GM21367 (cell line): ENCODE measurements at regions not wholly inside any gene's neighbourhood (a gene's known extent, or its start where the extent isn't known, plus 50 kb on each side); places are given as distances from the start of the nearest gene placed in this dataset.
"Not testable (repeated sequence)": the region's sequence is repeated elsewhere in the genome, so short reads cannot be mapped to it uniquely, and the experiment has no call there.

Source experiments
- ATAC-seq: cut with Tn5 transposase; IDR thresholded peaks from one replicate; pipeline ENCODE4 v1.9.1; 2021; ENCODE audit not compliant: unreplicated experiment

GRCh38 chr11:129695571-129696308 lies 119.9 kb upstream of the TMEM45B start:
- ATAC-seq, result peak; percentile 81

- ATAC-seq, result no peak
Observed at GRCh38 chr11:129696309-129696989, 119.2 kb upstream of the TMEM45B start.

DNA sequence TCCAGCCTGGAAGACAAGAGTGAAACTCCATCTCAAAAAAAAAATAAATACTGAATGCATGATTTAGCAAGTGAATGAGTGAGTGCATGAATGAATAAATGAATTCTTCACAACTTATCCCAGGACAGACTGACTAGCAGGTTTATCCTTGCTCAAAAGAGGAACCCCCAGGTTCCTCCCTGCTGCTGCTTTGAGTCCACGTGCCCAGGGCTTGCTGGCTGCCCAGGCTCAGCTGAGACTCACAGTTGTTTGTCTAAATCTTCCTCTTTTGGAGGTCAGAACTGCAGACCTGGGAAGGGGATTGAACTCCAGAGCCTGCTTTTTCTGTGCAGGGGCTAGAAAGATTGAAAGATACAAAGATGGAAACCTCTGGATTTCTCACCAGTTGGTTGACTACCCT lies 117.4 kb upstream of the TMEM45B start:
- no peak for ATAC-seq

DNA sequence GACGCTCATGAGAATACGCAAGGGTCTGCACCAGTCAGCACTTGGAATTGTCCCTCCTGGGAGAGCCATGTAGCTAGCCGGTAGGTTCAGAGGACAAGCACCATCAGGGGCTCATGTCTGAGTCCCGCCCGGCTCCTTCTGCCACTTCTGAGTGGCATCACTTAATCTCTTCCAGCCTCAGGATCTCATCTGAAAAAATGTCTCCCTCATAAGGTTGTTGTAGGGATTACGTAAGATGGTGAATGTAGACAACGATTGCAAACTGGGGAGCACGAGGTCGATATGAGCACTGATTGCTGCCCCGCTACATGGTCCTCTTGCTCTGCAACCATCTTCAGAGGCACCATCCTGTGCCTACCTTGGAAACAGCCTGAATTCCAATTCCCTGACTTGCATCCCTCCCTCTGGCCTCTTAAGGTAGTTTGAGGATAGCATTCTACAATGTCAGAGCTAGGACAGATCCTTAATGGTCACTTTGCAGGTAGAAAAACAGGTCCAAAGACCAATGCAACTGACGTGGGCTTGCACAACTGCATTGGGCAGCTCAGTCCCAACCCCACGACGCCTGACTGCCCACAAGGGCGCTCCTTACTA lies 115.8 kb upstream of the TMEM45B start:
- ATAC-seq, result no peak

GRCh38 chr11:129700701-129701100 lies 114.9 kb upstream of the TMEM45B start:
- no peak for ATAC-seq

GRCh38 chr11:129701706-129702105 lies 113.9 kb upstream of the TMEM45B start:
- no peak for ATAC-seq

DNA sequence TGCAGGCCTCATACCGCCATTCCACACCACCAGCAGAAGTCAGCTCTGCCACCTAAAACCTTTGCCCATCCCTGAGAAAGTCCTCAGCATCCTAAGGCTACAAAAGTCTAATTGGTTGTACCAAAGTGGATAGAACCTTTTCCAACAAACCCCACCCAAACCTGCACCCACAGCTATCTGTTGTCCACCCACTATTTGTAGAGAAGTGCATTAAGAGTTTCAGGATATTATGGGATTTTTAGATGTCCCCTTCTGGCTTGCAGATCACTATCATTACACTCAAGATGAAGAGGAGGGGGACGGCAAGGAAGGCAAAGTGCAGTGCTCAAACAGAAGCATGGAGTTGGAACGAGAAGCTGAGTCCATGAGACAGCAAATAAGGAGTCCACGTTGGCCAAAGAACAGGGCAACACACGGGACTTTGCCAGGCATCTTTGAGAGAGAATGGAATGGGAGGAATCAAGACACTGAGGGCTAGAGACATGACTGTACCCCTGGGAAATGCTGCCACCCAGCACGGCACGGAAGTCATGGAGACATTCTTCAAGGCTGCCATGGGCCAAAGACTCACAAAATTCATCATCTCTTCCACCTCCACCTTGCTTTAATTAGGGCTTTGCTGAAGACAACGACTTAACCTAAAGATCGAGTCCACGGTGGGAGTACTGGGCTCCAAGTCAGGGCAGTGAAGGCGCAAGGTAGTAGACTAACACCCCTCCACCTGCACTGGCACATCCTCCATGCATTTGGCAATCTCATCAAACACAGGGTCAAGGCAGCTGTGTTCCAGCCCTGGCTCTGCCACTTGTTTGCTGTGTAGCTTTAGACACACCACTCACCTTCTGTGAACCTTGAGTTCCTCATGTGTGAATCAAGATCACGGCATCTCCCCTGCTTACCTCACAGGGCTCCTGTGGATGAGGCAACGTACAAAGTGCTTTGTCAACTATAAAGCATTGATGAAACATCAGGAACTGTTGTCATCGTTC lies 112.9 kb upstream of the TMEM45B start:
- ATAC-seq, result no peak

- ATAC-seq, result no peak
Observed at GRCh38 chr11:129703846-129704245, 111.8 kb upstream of the TMEM45B start.

DNA sequence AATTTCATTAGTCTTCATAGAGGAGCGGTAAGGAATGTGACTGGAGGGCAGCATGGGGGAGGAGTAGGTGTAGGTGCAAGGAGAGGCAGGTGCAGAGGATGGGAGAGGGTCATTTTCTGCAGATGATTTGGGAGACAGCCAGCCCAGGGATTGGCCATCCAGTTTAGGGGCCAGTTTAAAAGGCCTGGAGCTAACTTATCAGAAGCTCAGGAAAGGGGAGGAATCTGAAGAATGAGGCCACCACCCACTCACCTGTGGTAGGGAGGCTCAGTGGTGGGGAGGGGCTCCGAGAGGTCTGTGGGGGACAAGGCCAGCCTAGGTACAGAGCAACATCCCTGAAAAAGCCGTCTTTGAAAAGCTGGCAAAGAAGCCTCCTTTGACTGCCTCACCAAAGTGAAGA lies 110.8 kb upstream of the TMEM45B start:
- no peak for ATAC-seq

DNA sequence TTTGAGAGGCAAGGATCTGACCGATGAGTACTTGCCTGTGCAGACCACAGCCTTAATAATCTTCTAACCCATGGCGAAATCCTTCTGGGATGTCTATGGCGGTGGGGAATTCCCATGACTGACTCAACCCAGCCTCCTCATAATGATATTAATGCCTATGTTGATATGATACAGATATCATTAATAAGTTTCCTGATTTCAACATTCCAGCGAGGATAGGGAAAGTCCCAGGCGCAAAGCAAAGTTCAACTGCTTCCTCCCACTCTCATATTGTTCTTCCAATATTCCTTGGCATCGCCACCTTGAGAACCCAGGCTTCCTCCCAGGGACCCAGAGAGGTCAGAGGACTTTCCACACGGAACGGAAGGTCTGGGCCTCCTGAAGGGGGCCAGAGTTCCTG lies 110.3 kb upstream of the TMEM45B start:
- ATAC-seq, result no peak

GRCh38 chr11:129705933-129706332 lies 109.7 kb upstream of the TMEM45B start:
- ATAC-seq, result no peak

GRCh38 chr11:129709801-129710398 lies 105.7 kb upstream of the TMEM45B start:
- no peak for ATAC-seq

DNA sequence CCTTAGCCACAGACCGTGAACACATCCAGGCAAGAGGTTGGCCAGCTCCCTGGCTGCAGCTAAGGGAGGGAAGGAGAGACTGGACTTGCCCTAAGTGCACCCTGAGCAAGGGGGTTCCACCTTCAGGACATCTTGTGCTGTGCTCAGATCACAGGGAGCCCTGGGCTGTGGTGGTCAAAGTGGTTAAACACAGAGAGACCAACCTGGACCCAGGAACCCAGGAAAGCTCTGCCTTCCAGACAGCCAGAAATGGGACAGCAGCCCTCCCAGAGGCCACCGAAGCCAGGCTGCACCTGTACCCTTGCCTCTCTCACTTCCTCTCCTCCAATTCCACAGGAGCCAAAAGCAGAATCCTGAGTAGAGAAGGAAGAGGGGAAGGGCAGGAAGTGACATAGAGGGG lies 105.2 kb upstream of the TMEM45B start:
- ATAC-seq, result no peak

- ATAC-seq, result no peak
Observed at GRCh38 chr11:129711760-129712159, 103.9 kb upstream of the TMEM45B start.

GRCh38 chr11:129712486-129713240 lies 103.0 kb upstream of the TMEM45B start:
- not testable (repeated sequence) for ATAC-seq

DNA sequence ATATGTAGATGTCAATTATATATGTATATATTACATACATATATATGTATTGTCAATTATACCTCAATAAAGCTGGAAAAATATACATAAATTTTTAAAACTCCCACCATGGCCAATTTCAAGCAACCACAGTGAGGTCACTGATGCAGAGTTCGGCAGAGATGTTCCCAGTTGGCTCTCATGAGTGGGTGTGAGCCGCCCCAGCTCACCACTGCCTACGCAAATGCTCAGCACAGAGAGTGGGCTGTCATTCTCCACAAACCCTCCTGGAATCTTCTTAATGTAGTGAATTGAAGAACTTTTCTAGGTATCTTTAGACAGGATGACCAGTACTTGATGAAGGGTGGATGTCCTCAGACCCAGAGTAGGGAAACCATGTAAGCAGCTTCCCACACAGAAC lies 96.6 kb upstream of the TMEM45B start:
- ATAC-seq, result no peak

DNA sequence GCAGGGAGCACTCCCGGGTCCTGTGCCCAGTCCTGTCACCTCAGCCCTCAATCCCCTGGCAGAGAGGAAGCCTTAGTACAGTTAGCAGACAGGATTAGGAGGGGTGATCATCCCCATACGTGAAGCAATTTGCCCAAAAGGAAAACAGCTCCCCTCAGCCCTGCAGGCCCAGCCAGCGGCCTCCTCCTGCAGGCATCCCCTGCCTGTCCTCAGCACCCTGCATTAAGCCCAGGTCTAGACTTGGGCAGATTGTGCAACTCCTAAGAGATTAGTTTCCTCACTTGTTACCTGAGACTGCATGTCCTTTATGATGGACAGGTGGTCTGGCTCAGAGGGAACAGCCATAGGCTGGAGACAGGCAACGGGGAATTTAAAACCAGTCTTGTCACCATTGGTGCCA lies 95.5 kb upstream of the TMEM45B start:
- ATAC-seq, result no peak

DNA sequence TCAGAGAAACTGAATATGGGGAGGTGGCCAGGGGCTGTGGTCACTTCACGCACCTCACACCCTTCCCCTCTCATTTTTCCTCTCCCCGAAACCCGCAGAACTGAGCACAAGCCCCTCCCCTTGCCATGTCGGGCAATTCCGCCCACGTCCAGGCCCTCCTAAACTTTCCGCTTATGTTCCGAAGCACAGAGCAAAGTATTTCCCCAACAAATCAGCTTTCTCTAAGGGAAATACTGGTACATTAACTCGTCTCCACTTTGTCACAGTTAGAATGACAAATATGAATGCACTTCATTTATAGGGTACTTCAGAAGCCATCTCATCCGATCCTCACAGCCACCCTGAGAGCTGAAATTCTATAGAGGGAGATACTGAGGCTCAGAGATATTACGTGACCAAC lies 94.7 kb upstream of the TMEM45B start:
- no peak for ATAC-seq

DNA sequence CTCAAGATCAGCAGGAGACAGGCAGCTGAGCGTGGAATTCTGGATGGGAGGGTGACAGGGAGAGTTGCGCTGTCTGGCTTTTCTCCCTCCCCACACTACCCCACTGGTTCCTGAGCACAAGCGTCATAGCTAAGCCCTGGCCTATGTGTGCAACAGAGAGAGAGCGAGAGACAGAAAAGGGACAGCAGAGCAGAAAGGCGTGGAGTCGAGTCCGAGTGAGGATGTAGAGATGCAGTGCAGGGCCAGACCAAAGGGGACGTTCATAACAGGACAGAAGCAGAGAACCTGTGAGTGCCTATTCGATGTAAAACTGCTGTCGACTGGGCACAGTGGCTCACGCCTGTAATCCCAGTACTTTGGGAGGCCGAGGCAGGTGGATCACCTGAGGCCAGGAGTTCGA lies 94.0 kb upstream of the TMEM45B start:
- ATAC-seq, result no peak

GRCh38 chr11:129722529-129722928 lies 93.1 kb upstream of the TMEM45B start:
- no peak for ATAC-seq
